ENCODE measurements at regions not wholly inside any gene's neighbourhood (a gene's known extent, or its start where the extent isn't known, plus 50 kb on each side); places are given as distances from the start of the nearest gene placed in this dataset.

- TF ChIP-seq, protein P1, sequence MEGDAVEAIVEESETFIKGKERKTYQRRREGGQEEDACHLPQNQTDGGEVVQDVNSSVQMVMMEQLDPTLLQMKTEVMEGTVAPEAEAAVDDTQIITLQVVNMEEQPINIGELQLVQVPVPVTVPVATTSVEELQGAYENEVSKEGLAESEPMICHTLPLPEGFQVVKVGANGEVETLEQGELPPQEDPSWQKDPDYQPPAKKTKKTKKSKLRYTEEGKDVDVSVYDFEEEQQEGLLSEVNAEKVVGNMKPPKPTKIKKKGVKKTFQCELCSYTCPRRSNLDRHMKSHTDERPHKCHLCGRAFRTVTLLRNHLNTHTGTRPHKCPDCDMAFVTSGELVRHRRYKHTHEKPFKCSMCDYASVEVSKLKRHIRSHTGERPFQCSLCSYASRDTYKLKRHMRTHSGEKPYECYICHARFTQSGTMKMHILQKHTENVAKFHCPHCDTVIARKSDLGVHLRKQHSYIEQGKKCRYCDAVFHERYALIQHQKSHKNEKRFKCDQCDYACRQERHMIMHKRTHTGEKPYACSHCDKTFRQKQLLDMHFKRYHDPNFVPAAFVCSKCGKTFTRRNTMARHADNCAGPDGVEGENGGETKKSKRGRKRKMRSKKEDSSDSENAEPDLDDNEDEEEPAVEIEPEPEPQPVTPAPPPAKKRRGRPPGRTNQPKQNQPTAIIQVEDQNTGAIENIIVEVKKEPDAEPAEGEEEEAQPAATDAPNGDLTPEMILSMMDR (IDR thresholded peaks at IDR 0.05; ENCODE audit: low read length), result no peak
- no peak for TF ChIP-seq EZH2 (IDR thresholded peaks at IDR 0.05; ENCODE audit: borderline replicate concordance, low read length)
These were observed 346.8 kb downstream of the JRKL start for GRCh38 chr11:96736601-96737000.
